ENCODE measurements at regions not wholly inside any gene's neighbourhood (a gene's known extent, or its start where the extent isn't known, plus 50 kb on each side); places are given as distances from the start of the nearest gene placed in this dataset.

- no peak for TF ChIP-seq CTCF (IDR thresholded peaks at IDR 0.05)
- no peak for TF ChIP-seq POLR2A (IDR thresholded peaks at IDR 0.05)
- no peak for TF ChIP-seq POLR2AphosphoS5 (IDR thresholded peaks at IDR 0.05)
- no peak for TF ChIP-seq EP300 (IDR thresholded peaks at IDR 0.05)
These were observed 106.6 kb upstream of the OPCML start for GRCh38 chr11:133638921-133639320.
